HG03342 (cell line): ENCODE measurements at regions not wholly inside any gene's neighbourhood (a gene's known extent, or its start where the extent isn't known, plus 50 kb on each side); places are given as distances from the start of the nearest gene placed in this dataset.

ENCODE experiments used
- ATAC-seq: cut with Tn5 transposase; IDR thresholded peaks from one replicate; pipeline ENCODE4 v1.9.1; 2021; ENCODE audit warnings: mild to moderate bottlenecking, moderate library complexity; ENCODE audit not compliant: unreplicated experiment

DNA sequence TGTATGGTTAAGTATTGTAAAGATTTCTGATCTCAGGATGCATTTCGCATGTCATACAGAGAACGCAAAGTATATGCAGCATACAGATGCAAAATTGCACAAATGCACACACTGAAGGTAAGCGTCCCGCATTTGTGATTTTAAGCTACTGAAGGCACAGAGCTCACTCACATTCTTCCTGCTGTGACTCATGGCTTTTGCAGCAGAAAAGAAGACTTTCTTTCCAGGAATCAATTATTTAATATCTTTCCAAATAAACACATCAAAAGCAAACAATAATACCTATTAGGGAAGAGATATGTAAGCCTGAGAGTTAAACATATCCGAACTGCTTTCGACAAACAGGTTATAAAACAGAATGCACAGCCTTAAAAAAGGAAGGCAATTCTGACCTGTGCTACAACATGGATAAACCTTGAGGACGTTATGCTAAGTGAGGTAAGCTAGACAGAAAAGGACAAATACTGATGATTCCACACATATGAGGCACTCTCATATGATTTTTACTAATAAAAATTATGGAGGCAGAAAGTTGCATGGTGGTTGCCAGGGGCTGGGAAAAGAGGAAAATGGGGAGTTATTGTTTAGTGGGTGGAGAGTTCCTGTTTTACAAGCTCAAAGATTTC, 109.0 kb downstream of the TFAP2A start:
- no peak for ATAC-seq

DNA sequence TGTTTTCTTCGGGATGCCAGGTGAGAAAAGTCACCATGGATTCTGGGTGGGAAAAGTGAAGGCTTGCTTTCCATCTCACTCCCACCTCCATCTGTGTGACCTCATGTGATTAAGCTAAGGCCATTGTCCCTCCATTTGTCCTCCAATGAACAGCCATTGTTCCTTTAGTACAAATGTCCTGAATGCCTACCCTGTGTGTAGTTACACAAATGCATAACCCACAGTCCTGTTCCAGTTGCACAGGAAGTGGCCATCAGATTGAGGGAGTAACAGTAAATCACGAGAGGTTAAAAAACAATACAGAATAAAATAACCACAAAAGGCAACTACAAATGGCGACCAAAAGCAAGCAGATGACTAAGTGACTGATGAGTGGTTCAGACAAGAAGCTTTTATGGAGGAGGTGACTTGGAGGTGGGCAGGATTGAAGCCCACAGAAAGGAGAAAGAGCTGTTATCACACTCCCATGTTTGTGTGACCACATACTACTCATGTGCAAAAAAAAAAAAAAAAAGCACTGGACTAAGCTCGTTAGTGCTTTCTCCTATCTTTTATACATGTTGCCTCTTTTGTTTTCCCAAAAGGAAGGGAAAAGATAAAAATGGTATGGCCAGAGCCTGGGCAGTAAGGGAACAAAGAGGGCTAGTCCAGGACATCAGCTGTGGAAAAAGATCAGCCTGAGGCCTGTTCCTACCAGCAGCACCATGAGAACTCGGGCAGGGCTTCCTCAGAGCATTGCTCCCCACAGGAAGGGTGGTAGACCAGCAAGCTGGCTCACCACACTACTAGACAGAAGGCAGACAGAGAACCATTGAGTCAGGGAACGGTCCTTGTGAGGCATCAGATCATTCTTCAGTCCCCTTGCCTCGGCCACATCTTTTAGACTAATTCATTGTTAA, 111.0 kb downstream of the TFAP2A start:
- no peak for ATAC-seq

DNA sequence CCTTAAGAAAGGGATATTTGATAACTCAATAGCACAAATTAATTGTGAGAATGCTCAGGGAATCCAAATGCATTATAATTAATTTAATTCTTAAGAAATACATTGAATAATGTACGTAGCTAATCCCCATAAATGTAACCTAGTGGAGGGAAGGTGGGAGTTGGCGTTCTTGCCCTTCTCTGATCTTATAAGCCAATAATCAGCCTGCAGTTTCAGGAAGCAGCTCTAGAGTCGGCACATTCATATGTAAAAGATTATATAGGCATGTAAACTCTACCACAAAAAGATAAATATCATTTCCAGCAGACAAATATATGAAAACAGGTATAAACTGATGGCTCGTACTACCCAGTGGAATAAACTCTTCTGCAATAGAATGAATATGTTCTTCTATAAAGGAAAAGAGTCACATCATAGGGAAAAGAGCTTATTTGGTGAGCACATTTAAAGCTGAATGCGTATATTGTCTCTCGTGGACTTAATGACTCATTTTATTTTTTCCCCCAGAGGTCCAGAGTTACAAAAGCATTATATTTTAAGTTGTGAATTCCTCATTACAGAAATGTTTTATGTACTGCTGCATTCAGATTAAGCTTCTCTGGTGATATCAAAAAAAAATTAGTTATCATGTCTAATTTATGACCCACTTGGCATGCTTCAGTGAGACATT, 112.2 kb downstream of the TFAP2A start:
- ATAC-seq = no peak

DNA sequence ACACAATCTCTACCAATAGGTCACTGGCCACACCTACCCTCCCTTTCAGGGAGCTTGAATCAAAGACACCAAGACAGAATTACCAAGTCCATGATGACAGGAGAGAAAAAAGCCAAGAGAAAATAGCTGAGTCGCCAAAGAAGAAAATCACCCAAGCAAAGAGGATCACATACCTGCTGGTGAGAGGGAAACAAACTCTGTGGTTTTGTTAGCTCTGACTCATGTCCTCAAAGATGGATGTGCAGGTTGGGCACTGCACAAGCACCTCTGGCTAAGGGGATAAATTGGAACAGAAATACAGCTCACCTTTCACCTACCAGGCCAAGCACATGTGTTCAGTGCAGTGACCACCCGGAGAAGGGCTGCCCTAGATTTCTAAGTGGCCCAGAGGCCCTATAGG, 114.8 kb downstream of the TFAP2A start:
- ATAC-seq = no peak

DNA sequence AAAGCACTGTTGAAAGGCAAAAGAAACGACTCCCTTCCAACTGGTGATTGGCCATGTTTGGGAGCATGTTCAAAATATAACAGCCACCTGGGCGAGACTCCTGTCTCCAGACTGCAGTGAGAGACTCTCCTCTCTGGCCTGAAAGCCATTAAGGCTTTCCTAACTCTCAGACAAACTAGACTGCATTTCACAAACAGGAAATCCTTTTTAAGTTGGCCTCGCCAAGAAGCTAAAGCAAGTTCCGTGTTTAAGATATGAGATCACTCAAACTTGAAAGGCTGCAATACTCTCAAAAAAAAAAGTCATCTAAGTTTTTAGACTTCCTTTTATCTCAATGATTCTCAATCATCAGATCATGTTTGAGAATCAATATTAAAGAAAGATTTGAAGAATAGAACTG, 117.0 kb downstream of the TFAP2A start:
- ATAC-seq = no peak

DNA sequence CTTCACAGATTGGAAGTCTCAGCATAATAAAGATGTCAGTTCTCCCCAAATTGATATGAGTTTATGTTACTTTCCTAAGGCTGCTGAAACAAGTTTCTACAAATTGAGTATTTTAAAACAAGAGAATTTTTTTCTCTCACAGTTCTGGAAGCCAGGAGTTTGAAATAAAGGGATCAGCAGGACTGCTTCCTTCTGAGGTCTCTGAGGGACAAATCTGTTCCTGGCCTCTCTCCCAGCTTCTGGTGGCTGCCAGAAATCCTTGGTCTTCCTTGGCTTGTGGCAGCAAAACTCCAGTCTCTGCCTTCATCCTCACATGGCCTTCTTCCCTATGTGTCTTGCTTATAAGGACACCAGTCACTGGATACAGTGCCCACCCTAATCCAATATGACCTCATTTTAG, 136.1 kb downstream of the TFAP2A start:
- ATAC-seq = no peak

DNA sequence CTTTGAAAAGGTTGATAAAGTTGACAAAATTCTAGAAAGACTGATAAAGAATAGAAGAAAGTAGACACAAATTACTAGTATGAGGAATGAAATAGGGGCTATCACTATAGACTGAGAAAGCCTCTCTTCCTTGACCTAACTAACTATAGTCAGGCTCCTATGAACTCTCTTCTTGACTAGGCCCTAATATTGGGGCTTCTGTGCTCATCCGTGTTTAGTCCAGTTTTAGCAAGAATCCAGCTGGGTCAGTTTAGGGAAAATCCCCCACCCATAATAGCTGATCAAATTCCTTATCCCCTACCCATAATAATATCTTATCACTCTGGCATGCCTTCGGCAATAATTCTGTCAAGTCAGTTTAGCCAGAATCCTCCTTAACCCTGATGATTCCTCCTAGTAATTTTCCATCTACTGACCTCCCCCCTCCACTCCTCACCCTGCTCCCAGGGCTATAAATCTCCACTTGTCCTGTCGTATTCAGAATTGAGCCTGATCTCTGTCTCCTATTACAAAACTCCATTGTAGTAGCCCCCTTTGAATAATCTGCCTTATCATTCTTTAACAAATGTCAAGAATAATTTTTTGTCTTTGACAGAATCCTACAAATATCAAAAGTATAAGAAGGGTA, 138.1 kb downstream of the TFAP2A start:
- ATAC-seq = no peak

DNA sequence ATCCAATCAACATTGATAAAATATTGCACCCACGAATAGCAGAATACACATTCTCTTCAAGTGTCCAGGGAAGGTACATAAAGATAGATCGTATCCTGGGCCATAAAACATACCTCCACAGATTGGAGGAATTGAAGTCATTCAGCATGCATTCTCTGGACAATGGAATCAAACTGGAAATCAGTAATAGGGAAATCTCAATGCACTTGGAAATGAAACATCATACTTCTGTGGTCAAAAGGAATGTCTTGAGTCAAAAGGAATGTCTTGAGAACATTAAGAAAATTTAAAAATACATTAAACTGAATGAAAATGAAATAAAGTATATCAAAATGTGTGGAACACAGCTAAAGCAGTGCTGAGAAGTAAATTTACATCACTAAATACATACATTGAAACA, 138.8 kb downstream of the TFAP2A start:
- no peak for ATAC-seq

DNA sequence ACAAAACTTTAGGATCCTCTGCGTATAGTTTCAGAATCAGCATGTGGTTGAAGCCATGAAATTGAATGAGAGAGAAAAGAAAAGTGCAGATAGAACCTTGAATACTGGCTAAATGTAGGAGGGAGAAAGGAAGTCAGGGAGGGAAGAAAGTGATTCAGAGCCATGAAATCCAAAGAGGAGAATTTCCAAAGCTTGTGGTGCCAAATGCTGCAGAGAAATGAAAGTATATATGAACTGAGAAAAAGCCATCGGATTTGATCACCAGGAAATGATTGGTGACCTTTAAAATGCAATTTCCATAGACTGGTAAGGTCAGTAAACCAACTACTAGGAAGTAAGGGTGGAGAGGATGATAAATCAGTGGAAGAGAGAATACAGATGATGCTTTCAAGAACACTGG, 142.3 kb downstream of the TFAP2A start:
- no peak for ATAC-seq

DNA sequence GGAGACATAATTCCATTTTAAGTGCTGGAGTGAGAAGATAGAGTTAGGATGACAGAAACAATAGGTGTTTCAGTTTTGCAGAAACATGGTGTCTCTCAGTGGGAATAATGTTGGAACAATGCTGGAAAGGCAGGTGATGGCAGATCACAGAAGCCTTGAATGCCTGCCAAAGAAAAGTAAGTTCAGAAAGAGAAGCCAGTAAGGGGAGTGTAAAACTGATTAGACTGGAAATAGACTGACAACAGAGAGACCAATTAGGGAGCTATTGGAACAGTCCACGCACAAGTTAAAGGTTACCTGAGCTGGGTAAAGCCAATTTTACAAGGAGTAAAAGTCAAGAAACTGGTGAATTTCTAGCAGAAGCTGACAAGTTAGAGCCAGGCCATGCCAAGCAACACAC, 142.9 kb downstream of the TFAP2A start:
- ATAC-seq = no peak

DNA sequence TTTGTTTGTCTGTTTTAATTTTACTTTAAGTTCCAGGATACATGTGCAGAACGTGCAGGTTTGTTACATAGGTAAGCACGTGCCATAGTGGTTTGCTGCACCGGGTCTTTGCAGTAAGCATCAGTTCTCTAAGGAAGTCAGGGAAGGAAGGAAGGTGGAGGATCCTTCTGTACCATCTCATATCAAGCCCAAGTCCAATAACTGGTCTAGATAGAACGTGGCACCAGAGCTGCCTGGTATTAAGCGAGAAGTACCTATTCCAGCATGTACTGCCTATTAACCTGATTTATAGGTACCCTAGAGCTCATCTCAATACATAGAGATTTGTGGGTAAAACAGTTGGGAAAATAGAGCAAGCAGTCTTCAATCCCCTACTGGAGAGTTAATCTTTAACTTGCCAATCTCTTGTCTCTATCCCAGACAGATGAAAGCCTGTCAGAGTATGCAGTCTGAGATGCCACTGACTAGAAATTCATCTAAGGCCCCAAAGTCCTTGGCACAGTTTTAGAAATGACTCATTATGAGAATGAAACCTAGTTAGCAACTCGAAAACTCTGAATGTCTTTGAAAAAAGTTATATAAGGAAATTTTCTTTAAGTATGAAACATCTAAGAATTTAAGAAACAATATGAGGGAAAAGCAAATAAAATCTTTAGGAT, 144.9 kb downstream of the TFAP2A start:
- ATAC-seq = peak; percentile 66

DNA sequence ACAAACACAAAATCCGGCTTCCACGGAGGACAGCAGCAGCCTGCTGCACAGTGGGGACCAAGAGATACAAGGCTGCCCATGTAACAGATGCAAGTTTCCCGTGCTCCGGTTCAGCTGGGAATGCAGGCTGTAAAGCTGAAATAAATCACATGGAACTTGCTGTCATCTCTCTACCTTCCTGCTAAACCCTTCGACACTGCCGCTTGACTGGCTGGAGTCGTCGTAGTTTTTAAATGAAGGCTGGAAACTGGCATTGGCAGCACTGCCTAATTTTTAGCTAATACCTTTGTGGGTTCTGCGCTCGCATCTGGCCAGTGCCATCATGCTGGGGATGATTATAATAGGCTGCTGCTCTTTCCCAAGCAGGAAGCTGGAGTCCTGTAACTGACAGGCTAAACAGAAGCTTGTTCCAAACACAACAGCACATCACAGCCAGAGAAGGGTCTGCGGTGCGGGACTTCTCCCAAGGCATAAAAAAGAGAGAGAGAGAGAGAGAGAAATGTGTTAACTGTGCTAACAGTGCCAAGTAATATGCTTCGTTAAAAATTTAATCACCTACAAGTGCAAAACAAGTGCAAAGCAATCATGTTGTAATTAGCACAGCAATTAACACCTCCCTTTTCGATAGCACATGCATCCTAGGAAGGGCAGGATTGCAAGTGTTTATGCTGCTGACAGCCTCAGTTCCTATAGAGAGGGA, 146.1 kb downstream of the TFAP2A start:
- no peak for ATAC-seq

DNA sequence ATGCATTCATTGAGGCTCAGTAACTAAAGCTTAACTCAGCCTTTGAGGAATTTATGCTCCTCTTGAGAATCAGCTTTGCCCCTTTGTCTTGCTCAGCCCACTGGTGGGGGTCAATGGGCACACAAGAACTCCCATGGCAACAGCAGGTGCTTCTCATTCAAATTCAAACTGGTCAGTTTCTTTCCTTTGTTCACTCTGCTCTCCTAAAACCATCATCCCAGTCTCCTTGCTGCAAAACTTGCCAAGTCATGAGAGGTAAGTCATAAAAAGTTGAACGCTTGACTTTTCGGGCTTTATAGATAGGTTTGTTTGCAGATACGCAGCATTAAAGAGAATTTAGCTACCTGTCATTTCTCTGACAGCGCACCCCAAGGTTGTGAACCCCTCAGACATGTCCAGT, 146.8 kb downstream of the TFAP2A start:
- ATAC-seq = no peak

DNA sequence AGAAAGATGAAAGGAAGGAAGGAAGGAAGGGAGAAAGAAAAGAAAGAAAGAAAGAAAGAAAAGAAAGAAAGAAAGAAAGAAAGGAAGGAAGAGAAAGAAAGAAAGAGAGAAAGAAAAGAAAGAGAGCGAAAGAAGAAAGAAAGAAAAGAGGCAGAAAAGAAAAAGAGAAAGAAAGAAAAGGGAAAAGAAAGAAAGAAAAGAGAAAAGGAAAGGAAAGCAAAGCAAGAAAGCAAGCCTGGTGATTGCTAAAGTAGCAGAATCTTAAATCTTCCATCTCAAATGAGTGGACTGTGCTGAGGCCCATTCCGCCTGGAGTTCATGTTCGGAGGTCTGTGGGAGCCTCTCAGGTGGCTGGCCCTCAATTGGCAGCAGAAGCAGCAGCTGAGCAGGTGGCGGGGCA, 148.4 kb downstream of the TFAP2A start:
- no peak for ATAC-seq

DNA sequence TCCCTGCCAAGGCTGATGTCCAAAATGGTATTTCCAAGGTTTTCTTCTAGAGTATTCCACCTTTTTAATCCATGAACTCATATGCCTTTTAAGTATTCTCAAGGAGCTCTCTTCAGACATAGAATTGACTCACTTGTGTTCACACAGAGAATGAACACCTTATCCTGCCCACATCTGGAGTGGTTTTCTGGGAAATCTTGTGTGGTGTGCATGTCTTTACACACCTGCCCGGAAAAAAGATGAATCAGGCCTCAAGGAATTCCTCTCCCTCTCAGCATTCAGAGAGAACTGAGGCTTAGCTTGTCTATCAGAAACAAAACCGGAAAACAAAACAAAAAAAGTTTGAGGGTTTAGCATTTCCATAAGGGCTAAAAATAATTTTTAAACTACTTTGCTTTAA, 148.8 kb downstream of the TFAP2A start:
- ATAC-seq = no peak

DNA sequence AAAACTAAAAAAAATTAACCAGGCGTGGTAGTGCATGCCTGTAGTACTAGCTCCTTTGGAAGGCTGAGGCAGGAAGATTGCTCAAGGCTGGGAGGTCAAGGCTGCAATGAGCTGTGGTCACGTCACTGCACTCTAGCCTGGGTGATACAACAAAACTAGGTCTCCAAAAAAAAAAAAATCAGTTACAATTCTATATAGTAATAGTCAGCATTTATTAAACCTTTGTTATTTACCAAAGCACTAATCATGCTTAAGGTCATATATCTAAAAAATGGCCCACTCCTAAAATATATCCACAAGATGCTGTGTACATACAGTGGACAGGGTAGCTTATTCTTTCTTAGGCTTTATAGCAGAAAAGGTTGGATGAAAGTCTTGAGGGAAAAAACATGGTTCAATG, 152.4 kb downstream of the TFAP2A start:
- ATAC-seq = no peak

DNA sequence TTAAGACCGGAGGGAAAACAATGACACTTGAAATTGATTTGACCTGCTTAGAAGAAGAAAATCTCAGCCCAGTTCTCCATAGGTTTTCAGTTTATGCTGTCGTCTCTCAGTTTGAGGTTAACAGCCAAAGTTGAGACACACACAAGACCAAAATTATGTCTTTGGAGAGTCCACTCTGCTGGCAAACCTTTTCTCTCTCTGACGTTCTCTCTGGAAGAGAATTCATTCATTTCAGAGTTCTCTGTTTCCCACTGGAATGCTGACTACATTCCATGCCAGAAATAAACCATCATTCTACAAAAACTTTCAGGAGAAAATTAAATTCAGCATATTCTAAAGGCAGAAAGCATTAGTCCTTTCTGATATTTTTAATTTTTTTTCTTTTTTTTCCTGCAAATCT, 155.2 kb downstream of the TFAP2A start:
- no peak for ATAC-seq

DNA sequence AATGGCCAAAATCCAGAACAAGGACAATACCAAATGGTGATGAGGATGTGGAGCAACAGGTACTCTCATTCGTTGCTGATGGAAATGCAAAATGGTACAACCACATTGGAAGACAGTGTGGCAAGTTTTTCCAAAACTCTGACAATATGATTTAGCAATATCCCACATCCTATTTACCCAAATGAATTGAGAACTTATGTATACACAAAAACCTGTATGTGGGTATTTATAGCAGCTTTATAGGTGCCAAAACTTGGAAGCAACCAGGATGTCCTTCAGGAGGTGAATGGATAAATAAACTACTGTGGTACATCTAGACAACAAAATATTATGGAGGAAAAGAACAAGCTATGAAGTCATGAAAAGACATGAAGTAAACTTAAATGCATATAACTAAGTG, 156.5 kb downstream of the TFAP2A start:
- ATAC-seq = no peak

DNA sequence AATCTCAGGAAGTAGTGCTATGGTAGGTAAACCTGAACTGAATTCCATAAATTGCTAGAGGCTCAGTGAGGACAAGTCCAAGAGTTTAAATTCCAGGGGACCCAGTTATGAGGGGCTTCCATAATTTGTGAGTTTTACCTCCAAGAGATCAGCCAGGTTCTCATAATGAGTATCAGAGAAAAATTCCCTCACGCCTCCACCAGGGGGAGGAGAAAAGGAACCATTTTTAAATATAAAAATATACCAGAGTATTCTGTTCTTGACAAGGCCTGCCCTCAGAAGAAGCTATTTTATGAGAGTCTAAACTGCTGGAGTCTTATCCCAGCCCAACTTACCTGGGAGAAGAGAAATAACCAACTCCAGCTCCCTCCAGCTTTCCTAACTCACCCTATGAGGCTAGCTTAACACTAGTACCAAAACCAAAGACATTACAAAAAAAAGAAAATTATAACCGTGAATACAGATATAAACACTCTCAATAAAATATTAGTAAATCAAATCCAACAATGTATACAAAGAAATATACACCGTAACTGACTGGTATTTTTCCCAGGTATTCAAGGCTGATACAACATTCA, 158.7 kb downstream of the TFAP2A start:
- no peak for ATAC-seq

DNA sequence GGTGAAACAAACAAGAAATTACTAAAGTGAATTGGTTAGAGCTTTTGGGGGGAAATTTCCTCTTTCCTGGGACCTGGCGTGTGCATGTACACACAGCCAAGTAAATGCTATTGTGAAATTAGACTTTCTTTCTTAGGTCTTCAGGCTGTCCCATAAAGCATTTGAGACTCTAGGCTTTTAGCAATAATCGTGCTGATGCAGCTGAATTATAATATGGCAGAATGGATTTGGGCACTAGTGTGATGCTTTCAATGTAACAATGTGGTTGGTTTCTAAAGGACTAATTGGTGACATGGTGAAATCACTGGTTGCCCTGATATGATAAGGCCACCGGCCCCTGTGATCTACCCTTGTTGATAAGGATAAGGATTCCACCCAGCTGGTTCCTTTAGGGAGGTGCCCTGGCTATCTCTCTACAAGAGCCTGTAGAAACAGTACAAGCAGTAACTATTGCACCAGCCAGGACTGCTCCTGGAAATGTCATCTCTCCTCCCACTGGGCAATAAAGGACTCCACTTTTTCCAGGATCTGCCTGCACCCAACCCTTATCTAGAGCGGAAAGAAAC, 164.1 kb downstream of the TFAP2A start:
- no peak for ATAC-seq
